ENCODE measurements at regions not wholly inside any gene's neighbourhood (a gene's known extent, or its start where the extent isn't known, plus 50 kb on each side); places are given as distances from the start of the nearest gene placed in this dataset.

- TF ChIP-seq PRDM15 (CRISPR knock-in tag; IDR thresholded peaks at IDR 0.05), result no peak
- no peak for TF ChIP-seq IRF2 (CRISPR knock-in tag; IDR thresholded peaks at IDR 0.05; ENCODE audit: borderline replicate concordance, low read depth)
- no peak for TF ChIP-seq OVOL2 (CRISPR knock-in tag; IDR thresholded peaks at IDR 0.05; ENCODE audit: borderline replicate concordance)
- TF ChIP-seq NFYB (CRISPR knock-in tag; conservative IDR thresholded peaks at IDR 0.05; ENCODE audit: low read depth), result no peak
- no peak for TF ChIP-seq MYBL2 (CRISPR knock-in tag; IDR thresholded peaks at IDR 0.05)
- no peak for TF ChIP-seq NR2C2 (CRISPR knock-in tag; IDR thresholded peaks at IDR 0.05)
- no peak for TF ChIP-seq ZSCAN18 (CRISPR knock-in tag; IDR thresholded peaks at IDR 0.05)
- TF ChIP-seq ATF1 (CRISPR knock-in tag; IDR thresholded peaks at IDR 0.05), result no peak
- no peak for TF ChIP-seq SP1 (CRISPR knock-in tag; conservative IDR thresholded peaks at IDR 0.05)
- TF ChIP-seq RELA (CRISPR knock-in tag; IDR thresholded peaks at IDR 0.05; ENCODE audit: borderline replicate concordance), result no peak
- TF ChIP-seq ZNF263 (CRISPR knock-in tag; IDR thresholded peaks at IDR 0.05; ENCODE audit: low read depth), result no peak
Observed at GRCh38 chr7:142389544-142389943, 131.7 kb upstream of the PRSS58 start (continued).

- peak; percentile 90 for ATAC-seq
- H3K36me3 Mint-ChIP-seq, result no peaks in the 10 kb centered on the region
- H3K4me1 Mint-ChIP-seq, result peaks cover 14% of the 10 kb centered on the region
- no peak overlapping the region for H3K4me3 Mint-ChIP-seq
- H3K27ac Mint-ChIP-seq, result no peak overlapping the region
- DNase-seq (ENCODE audit: low spot score), result peak; percentile 57
- H3K27me3 Mint-ChIP-seq (ENCODE audit: low read depth), result peaks cover 7% of the 10 kb centered on the region
- no peaks in the 10 kb centered on the region for H3K9me3 Mint-ChIP-seq
- TF ChIP-seq ZNF512 (CRISPR knock-in tag; IDR thresholded peaks at IDR 0.05; ENCODE audit: borderline replicate concordance), result no peak
- TF ChIP-seq NR1H2 (CRISPR knock-in tag; IDR thresholded peaks at IDR 0.05), result no peak
- no peak for TF ChIP-seq MAX (CRISPR knock-in tag; IDR thresholded peaks at IDR 0.05)
- peak; percentile 66 for TF ChIP-seq CTCF (IDR thresholded peaks at IDR 0.05)
- CTCF ChIA-PET, result interaction anchor here (0.6 to 4.5 kb wide), 22 partner anchors 10 to 1866 kb away, joined by 3 to 33 read pairs (median 4); no protein-coding TSS in a partner anchor
- POLR2A ChIA-PET, result no interaction called here
Observed at GRCh38 chr7:142385491-142386340, 127.9 kb upstream of the PRSS58 start.
